Psoas muscle (tissue), 7 donors: ENCODE measurements at regions not wholly inside any gene's neighbourhood (a gene's known extent, or its start where the extent isn't known, plus 50 kb on each side); places are given as distances from the start of the nearest gene placed in this dataset.
"Not testable (repeated sequence)": the region's sequence is repeated elsewhere in the genome, so short reads cannot be mapped to it uniquely, and the experiment has no call there.

Experiments used
- ATAC-seq, 4 donors: fragments of 200-7000 bp; cut with Tn5 transposase; one replicate each; pipeline ENCODE4 v1.9.1; 2020; ENCODE audit warnings: moderate library complexity in 3 of 4, mild to moderate bottlenecking in 2 of 4
- DNase-seq, 2 donors: peaks; one replicate each; pipeline ENCODE4 v3.0.0-alpha.2; 2020
- H3K27ac ChIP-seq: fragments of 200-600 bp; one replicate; pipeline ENCODE4 v1.8.0; 2022
- H3K27me3 ChIP-seq, 3 donors: fragments of 200-600 bp in 1 of 3; one replicate each; pipeline versions ENCODE4 v1.6.1 to v1.8.0; 2013 to 2022; ENCODE audit warnings: low read length in 2 of 3, mild to moderate bottlenecking in 2 of 3, moderate library complexity in 1 of 3; ENCODE audit not compliant: insufficient read depth in 3 of 3
- H3K36me3 ChIP-seq, 2 donors: fragments of 200-600 bp in 1 of 2; one replicate each; pipeline versions ENCODE4 v1.6.1 to v1.8.0; 2013 to 2022; ENCODE audit warnings: low read depth in 1 of 2, mild to moderate bottlenecking in 1 of 2, moderate library complexity in 1 of 2; ENCODE audit not compliant: insufficient read depth in 1 of 2
- H3K4me1 ChIP-seq: fragments of 200-600 bp; one replicate; pipeline ENCODE4 v1.8.0; 2022
- H3K4me3 ChIP-seq: fragments of 200-600 bp; one replicate; pipeline ENCODE4 v1.8.0; 2022; ENCODE audit warnings: mild to moderate bottlenecking
- H3K9me3 ChIP-seq: fragments of 200-600 bp; one replicate; pipeline ENCODE4 v1.8.0; 2022
- WGBS, 3 donors: extraction: QIAGEN DNeasy Blood & Tissue Kit; methylation state at CpG; one replicate each; pipeline versions ENCODE4 v1.1.6 to v1.1.7; 2013; 5-methylcytosine and 5-hydroxymethylcytosine counted together
- intact Hi-C, 2 donors: fragments of 100-400 bp; cut with DNase I; formaldehyde crosslinking; loops; one replicate each; pipeline versions ENCODE4 v1.11.0 to v1.14.2; 2022
- TF ChIP-seq, protein P1 (sequence below): fragments of 200-600 bp; IDR thresholded peaks from one replicate; pipeline ENCODE4 v1.8.0; 2022; ENCODE audit warnings: antibody characterized with exemption
- donor health status: healthy with polysubstance abuse.
- donor health status: DM: no; HTN: no; CAD: no; lungs with moderate emphysema.
- donor health status: Bipolar disorder and iron deficiency.
- donor health status: healthy.
- donor health status: DM: yes; HTN: yes; CAD: no.
- donor health status: DM: no; HTN: no; CAD: no.
- donor health status: DM: yes; HTN: yes; CAD: no.

GRCh38 chr10:43923328-43923727 is 274.6 kb upstream of the ZNF32 start:
- Histone ChIP-seq H3K27ac (no peak overlapping the region), H3K27me3 (no peaks in the 10 kb centered on the region), H3K4me1 (no peaks in the 10 kb centered on the region), H3K9me3 (no peaks in the 10 kb centered on the region), H3K4me3 (no peak overlapping the region), H3K36me3 (no peaks in the 10 kb centered on the region)
- intact Hi-C loops, result no loop called here
- ATAC-seq (no peak), DNase-seq (no peak)
- TF ChIP-seq, protein P1, sequence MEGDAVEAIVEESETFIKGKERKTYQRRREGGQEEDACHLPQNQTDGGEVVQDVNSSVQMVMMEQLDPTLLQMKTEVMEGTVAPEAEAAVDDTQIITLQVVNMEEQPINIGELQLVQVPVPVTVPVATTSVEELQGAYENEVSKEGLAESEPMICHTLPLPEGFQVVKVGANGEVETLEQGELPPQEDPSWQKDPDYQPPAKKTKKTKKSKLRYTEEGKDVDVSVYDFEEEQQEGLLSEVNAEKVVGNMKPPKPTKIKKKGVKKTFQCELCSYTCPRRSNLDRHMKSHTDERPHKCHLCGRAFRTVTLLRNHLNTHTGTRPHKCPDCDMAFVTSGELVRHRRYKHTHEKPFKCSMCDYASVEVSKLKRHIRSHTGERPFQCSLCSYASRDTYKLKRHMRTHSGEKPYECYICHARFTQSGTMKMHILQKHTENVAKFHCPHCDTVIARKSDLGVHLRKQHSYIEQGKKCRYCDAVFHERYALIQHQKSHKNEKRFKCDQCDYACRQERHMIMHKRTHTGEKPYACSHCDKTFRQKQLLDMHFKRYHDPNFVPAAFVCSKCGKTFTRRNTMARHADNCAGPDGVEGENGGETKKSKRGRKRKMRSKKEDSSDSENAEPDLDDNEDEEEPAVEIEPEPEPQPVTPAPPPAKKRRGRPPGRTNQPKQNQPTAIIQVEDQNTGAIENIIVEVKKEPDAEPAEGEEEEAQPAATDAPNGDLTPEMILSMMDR, result no peak
- 29 to 59% (median 38%) methylated on average over 2 of the region's 2 CpGs for WGBS, 3 donors

- Histone ChIP-seq H3K4me3 (no peak overlapping the region), H3K27me3 (no peaks in the 10 kb centered on the region), H3K27ac (no peak overlapping the region), H3K36me3 (no peaks in the 10 kb centered on the region), H3K9me3 (no peaks in the 10 kb centered on the region), H3K4me1 (no peaks in the 10 kb centered on the region)
- ATAC-seq, result no peak
- 75% methylated on average over 9 of the region's 9 CpGs for WGBS, 3 donors
- TF ChIP-seq, protein P1, result no peak
- intact Hi-C loops, result no loop called here
- DNase-seq, result no peak
These were observed 273.9 kb upstream of the ZNF32 start for GRCh38 chr10:43922335-43923280.

DNA sequence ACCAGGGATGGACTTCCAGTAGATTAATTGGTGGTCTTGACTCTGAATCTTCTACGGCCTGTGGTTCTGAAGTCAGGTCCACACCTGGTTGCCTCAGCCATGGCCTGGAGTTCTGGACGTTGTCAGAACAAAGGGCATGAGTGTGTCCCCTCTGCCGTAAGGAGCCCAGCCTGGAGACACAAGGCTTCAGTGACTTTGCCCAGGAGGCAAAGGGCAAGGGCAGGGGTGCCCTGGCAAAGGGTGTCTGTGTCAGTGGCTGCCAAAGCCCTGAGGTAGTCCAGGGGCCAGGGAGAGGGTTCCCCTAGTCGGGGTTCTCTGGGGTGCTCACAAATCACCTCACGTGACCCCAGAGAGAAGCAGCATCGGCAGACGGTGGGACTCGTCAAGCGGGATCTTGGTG is 273.2 kb upstream of the ZNF32 start:
- Histone ChIP-seq H3K36me3 (no peaks in the 10 kb centered on the region), H3K4me3 (no peak overlapping the region), H3K27me3 (no peaks in the 10 kb centered on the region), H3K4me1 (no peaks in the 10 kb centered on the region), H3K9me3 (no peaks in the 10 kb centered on the region), H3K27ac (no peak overlapping the region)
- TF ChIP-seq, protein P1, result no peak
- ATAC-seq (no peak), DNase-seq (no peak)
- intact Hi-C loops, result no loop called here
- WGBS, 3 donors, result 88 to 94% (median 88%) methylated on average over 9 of the region's 9 CpGs

DNA sequence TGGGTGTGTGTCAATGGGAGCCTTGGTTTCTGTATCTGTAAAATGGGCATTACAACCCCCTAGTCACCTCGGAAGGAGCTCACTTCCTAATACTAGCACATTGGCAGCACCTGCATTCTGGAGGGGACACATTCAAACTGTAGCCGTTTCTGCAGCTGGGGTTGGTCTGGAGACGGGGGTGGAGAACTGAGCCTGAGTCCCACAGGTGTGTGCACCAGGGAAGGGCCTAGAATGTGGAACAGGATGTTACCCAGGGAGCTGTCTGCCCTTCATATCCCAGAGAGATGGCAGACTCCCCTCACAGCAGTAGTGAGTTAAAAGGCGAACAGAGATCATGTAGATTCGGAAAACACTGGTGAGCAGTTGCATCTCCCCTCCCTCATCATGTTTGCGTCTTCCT is 272.8 kb upstream of the ZNF32 start:
- H3K36me3 ChIP-seq, result no peaks in the 10 kb centered on the region
- ATAC-seq, result no peak
- no peaks in the 10 kb centered on the region for H3K27me3 ChIP-seq
- TF ChIP-seq, protein P1, result no peak
- no peaks in the 10 kb centered on the region for H3K4me1 ChIP-seq
- no peak overlapping the region for H3K27ac ChIP-seq
- H3K4me3 ChIP-seq, result no peak overlapping the region
- 91 to 94% (median 92%) methylated on average over 6 of the region's 6 CpGs for WGBS, 3 donors
- intact Hi-C loops, result no loop called here
- DNase-seq, result no peak
- no peaks in the 10 kb centered on the region for H3K9me3 ChIP-seq

- intact Hi-C loops, ATAC-seq, DNase-seq, H3K9me3 ChIP-seq, H3K4me1 ChIP-seq, H3K4me3 ChIP-seq, H3K27ac ChIP-seq, H3K36me3 ChIP-seq, H3K27me3 ChIP-seq: not testable (repeated sequence)
- WGBS, 3 donors, result 73 to 80% (median 74%) methylated on average over 12 of the region's 12 CpGs
These were observed 271.6 kb upstream of the ZNF32 start for GRCh38 chr10:43920236-43920758.
